ENCODE measurements at regions not wholly inside any gene's neighbourhood (a gene's known extent, or its start where the extent isn't known, plus 50 kb on each side); places are given as distances from the start of the nearest gene placed in this dataset.
"Not testable (repeated sequence)": the region's sequence is repeated elsewhere in the genome, so short reads cannot be mapped to it uniquely, and the experiment has no call there.

DNA sequence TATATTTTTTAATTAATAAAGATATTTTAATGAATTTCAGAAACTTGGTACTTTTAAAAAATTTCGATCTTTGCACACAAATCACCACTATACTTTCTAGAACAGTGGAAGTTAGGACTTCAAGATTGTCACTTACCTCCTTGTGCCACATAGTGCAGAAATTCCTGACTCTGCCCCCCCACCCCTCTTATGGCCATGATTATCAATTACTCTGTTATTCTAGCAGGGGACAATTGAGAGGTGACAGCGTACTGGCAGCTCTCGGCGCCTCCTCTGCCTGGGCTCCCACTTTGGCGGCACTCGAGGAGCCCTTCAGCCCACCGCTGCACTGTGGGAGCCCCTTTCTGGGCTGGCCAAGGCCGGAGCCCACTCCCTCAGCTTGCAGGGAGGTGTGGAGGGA lies 325.9 kb downstream of the PPP1R3A start:
- not testable (repeated sequence) for H3K4me2 ChIP-seq (ENCODE audit: insufficient read depth, low read length); H3K9me3 ChIP-seq (ENCODE audit: low read depth, low read length); H3K27ac ChIP-seq (ENCODE audit: low read depth, low read length); H3K36me3 ChIP-seq (ENCODE audit: insufficient read depth, low read length); H3K27me3 ChIP-seq (ENCODE audit: insufficient read depth, low read length); H3K4me3 ChIP-seq (ENCODE audit: insufficient read depth, low read length); H4K20me1 ChIP-seq (ENCODE audit: insufficient read depth, low read length); H2AFZ ChIP-seq (ENCODE audit: low read length); H3K4me1 ChIP-seq (ENCODE audit: insufficient read depth, low read length); DNase-seq (ENCODE audit: insufficient read length, low spot score, missing footprints); H3K79me2 ChIP-seq (ENCODE audit: insufficient read depth, low read length)

DNA sequence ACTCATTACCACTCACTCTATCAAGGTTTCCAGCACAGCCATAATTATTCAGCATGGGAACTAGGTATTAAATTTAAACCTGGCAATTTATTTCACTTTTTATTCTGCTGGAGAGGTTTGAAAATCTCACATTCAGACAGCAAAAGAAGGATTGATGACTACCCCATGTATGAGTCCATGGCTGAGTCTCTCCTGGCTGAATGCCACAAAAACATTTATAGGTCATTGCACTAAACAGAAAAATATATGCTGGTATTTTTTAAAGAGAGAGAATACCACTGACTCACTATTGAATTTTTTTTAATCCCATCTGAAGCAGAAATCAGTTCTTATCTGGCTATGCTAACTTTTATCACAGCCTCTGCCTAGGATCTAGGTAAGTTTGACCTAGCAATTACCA lies 336.3 kb downstream of the PPP1R3A start:
- TF ChIP-seq, protein P1, sequence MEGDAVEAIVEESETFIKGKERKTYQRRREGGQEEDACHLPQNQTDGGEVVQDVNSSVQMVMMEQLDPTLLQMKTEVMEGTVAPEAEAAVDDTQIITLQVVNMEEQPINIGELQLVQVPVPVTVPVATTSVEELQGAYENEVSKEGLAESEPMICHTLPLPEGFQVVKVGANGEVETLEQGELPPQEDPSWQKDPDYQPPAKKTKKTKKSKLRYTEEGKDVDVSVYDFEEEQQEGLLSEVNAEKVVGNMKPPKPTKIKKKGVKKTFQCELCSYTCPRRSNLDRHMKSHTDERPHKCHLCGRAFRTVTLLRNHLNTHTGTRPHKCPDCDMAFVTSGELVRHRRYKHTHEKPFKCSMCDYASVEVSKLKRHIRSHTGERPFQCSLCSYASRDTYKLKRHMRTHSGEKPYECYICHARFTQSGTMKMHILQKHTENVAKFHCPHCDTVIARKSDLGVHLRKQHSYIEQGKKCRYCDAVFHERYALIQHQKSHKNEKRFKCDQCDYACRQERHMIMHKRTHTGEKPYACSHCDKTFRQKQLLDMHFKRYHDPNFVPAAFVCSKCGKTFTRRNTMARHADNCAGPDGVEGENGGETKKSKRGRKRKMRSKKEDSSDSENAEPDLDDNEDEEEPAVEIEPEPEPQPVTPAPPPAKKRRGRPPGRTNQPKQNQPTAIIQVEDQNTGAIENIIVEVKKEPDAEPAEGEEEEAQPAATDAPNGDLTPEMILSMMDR (IDR thresholded peaks at IDR 0.05; ENCODE audit: extremely low read depth, low read depth, low read length), result no peak
- H3K9me3 ChIP-seq (ENCODE audit: low read depth, low read length), result peaks cover 2% of the 10 kb centered on the region
- no peak for DNase-seq (ENCODE audit: insufficient read length, low spot score, missing footprints)
- no peaks in the 10 kb centered on the region for H3K4me1 ChIP-seq (ENCODE audit: insufficient read depth, low read length)
- H3K27ac ChIP-seq (ENCODE audit: low read depth, low read length), result no peak overlapping the region
- no peak overlapping the region for H3K4me2 ChIP-seq (ENCODE audit: insufficient read depth, low read length)
- no peaks in the 10 kb centered on the region for H3K27me3 ChIP-seq (ENCODE audit: insufficient read depth, low read length)
- no peak overlapping the region for H2AFZ ChIP-seq (ENCODE audit: low read length)
- H3K79me2 ChIP-seq (ENCODE audit: insufficient read depth, low read length), result no peaks in the 10 kb centered on the region
- H4K20me1 ChIP-seq (ENCODE audit: insufficient read depth, low read length), result no peaks in the 10 kb centered on the region
- H3K36me3 ChIP-seq (ENCODE audit: insufficient read depth, low read length), result no peaks in the 10 kb centered on the region
- no peak overlapping the region for H3K4me3 ChIP-seq (ENCODE audit: insufficient read depth, low read length)

DNA sequence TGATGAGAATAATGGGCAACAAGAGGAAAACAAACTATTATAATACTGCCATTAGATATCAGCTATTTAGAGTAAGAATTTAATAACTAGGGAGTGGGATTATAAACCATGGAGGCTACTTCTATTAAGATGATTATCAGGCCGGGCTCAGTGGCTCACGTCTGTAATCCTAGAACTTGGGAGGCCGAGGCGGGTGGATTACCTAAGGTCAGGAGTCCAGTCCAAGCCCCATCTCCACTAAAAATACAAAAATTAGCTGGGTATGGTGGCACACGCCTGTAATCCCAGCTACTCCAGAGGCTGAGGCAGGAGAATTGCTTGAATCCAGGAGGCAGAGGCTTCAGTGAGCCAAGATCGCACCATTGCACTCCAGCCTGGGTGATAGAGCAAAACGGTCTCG lies 355.6 kb downstream of the PPP1R3A start:
- not testable (repeated sequence) for H3K4me1 ChIP-seq (ENCODE audit: insufficient read depth, low read length); H3K79me2 ChIP-seq (ENCODE audit: insufficient read depth, low read length); H2AFZ ChIP-seq (ENCODE audit: low read length); H3K9me3 ChIP-seq (ENCODE audit: low read depth, low read length); H3K36me3 ChIP-seq (ENCODE audit: insufficient read depth, low read length); H4K20me1 ChIP-seq (ENCODE audit: insufficient read depth, low read length); H3K4me2 ChIP-seq (ENCODE audit: insufficient read depth, low read length); DNase-seq (ENCODE audit: insufficient read length, low spot score, missing footprints); H3K4me3 ChIP-seq (ENCODE audit: insufficient read depth, low read length); H3K27me3 ChIP-seq (ENCODE audit: insufficient read depth, low read length); H3K27ac ChIP-seq (ENCODE audit: low read depth, low read length)

DNA sequence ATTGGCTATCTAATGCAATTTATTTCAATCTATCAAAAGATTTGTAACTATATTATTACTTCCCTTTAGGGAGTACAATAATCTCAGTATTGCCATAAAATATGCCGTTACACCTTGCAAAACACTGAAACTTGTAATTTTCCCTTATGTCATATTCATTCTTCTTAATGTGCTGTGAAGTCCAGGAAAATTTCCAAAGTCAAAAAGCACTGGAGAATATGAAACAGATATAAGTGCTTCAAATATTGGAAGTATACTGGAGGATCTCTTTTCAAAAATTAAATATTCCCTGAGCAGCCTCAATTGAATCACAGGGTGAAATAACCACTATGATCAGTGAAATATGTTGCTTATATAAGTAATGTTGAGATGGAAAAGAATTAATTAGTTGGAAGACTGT lies 356.0 kb downstream of the PPP1R3A start:
- TF ChIP-seq, protein P1 (IDR thresholded peaks at IDR 0.05; ENCODE audit: extremely low read depth, low read depth, low read length), result no peak
- no peaks in the 10 kb centered on the region for H3K4me1 ChIP-seq (ENCODE audit: insufficient read depth, low read length)
- DNase-seq (ENCODE audit: insufficient read length, low spot score, missing footprints), result no peak
- no peaks in the 10 kb centered on the region for H3K79me2 ChIP-seq (ENCODE audit: insufficient read depth, low read length)
- H3K9me3 ChIP-seq (ENCODE audit: low read depth, low read length), result no peaks in the 10 kb centered on the region
- no peak overlapping the region for H3K27ac ChIP-seq (ENCODE audit: low read depth, low read length)
- H2AFZ ChIP-seq (ENCODE audit: low read length), result no peak overlapping the region
- no peaks in the 10 kb centered on the region for H3K27me3 ChIP-seq (ENCODE audit: insufficient read depth, low read length)
- H3K4me3 ChIP-seq (ENCODE audit: insufficient read depth, low read length), result no peak overlapping the region
- no peaks in the 10 kb centered on the region for H4K20me1 ChIP-seq (ENCODE audit: insufficient read depth, low read length)
- H3K4me2 ChIP-seq (ENCODE audit: insufficient read depth, low read length), result no peak overlapping the region
- no peaks in the 10 kb centered on the region for H3K36me3 ChIP-seq (ENCODE audit: insufficient read depth, low read length)

DNA sequence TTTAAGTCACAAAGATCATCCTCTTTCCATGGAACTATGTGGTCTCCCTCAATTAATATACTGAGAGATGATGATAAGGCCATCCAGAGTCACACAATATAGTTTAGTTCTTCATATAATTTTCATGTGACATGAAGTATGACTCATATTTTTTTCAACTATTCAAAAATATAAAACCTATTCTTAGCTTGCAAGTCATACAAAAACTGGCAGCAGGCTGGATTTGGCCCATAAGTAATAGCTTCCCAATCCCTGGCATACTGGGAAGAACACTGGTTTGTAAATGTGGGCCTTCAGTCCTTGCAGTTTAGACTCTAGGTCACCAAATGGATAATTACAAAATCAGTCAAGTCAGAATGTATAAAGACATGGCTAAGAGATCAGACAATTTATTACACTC lies 356.6 kb downstream of the PPP1R3A start:
- TF ChIP-seq, protein P1 (IDR thresholded peaks at IDR 0.05; ENCODE audit: extremely low read depth, low read depth, low read length), result no peak
- Histone ChIP-seq H4K20me1 (ENCODE audit: insufficient read depth, low read length) (no peaks in the 10 kb centered on the region), H3K27ac (ENCODE audit: low read depth, low read length) (no peak overlapping the region), H3K36me3 (ENCODE audit: insufficient read depth, low read length) (no peaks in the 10 kb centered on the region), H3K79me2 (ENCODE audit: insufficient read depth, low read length) (no peaks in the 10 kb centered on the region), H3K4me2 (ENCODE audit: insufficient read depth, low read length) (no peak overlapping the region), H2AFZ (ENCODE audit: low read length) (no peak overlapping the region), H3K27me3 (ENCODE audit: insufficient read depth, low read length) (no peaks in the 10 kb centered on the region), H3K4me1 (ENCODE audit: insufficient read depth, low read length) (no peaks in the 10 kb centered on the region), H3K9me3 (ENCODE audit: low read depth, low read length) (no peaks in the 10 kb centered on the region), H3K4me3 (ENCODE audit: insufficient read depth, low read length) (no peak overlapping the region)
- DNase-seq (ENCODE audit: insufficient read length, low spot score, missing footprints), result no peak
